ENCODE measurements at regions not wholly inside any gene's neighbourhood (a gene's known extent, or its start where the extent isn't known, plus 50 kb on each side); places are given as distances from the start of the nearest gene placed in this dataset.

DNA sequence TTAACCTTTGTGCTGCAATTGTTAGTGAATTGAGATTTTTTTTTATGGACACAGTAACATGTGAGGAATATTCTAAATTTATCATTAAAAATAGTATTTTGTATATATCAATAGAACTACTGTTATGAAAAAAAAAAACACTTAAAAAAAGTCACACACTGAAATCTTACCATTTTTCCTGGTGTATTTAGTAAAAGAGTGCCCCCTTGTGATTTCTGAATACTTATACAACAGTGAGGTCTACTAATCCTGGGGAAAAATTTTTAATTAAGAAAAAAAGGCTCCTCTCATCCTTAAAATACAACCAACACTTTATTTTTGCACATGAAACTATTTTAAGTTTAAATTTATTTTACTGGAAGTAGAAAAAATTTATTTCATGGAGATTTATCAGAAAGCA, 56.4 kb upstream of the SPOCK3 start:
- H3K27ac ChIP-seq = no peak overlapping the region
- TF ChIP-seq, protein P1, sequence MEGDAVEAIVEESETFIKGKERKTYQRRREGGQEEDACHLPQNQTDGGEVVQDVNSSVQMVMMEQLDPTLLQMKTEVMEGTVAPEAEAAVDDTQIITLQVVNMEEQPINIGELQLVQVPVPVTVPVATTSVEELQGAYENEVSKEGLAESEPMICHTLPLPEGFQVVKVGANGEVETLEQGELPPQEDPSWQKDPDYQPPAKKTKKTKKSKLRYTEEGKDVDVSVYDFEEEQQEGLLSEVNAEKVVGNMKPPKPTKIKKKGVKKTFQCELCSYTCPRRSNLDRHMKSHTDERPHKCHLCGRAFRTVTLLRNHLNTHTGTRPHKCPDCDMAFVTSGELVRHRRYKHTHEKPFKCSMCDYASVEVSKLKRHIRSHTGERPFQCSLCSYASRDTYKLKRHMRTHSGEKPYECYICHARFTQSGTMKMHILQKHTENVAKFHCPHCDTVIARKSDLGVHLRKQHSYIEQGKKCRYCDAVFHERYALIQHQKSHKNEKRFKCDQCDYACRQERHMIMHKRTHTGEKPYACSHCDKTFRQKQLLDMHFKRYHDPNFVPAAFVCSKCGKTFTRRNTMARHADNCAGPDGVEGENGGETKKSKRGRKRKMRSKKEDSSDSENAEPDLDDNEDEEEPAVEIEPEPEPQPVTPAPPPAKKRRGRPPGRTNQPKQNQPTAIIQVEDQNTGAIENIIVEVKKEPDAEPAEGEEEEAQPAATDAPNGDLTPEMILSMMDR (conservative IDR thresholded peaks at IDR 0.05; ENCODE audit: low read depth) = peak; percentile 44; the same call in 1 of the 2 replicates
- ChIA-PET POLR2A (ENCODE audit: low non-redundant PET) (no interaction called here), CTCF (interaction anchor here (0.6 to 0.9 kb wide), 5 partner anchors 11 to 618 kb away, joined by 3 to 5 read pairs (median 3); no protein-coding TSS in a partner anchor)
- peak; percentile 7 for DNase-seq (ENCODE audit: low spot score)

DNA sequence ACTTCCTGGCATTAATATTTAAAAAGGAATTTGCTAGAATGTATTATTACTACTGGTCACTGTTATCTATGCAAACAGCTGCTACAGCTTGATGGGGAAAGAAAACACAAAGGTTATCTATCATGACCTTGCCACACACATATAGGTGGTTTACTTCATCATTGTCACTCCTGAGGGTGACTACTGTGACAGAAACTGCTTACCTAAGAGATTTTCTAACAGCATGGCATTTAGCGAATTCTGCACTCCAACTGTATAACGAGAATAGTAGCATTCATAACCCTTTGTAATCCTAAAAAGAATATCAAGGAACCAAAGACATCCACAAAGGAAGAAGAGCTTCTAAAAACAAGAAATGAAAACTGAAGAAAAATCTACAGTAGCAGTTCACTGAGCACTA, 74.6 kb upstream of the SPOCK3 start:
- CTCF ChIA-PET = no interaction called here
- DNase-seq (ENCODE audit: low spot score) = no peak
- H3K27ac ChIP-seq = no peak overlapping the region
- TF ChIP-seq, protein P1 (conservative IDR thresholded peaks at IDR 0.05; ENCODE audit: low read depth) = no peak
- POLR2A ChIA-PET (ENCODE audit: low non-redundant PET) = no interaction called here

DNA sequence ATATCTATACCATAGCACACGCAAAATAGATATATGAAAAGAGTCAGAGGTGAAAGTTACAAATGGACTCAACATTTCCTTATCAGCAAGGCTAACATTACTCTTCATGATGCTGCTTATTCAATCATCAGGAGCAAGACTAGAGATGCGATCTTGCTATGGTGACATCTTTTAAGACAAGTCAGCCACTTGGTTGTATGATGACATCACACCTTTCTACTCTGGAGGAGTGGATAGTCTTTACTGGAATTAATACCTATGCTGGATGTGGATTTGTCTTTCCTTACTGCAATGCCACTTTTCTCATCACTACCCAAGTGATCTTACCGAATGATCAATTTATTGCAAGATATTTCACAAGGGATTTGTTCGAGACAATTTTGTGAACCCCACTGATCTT, 87.0 kb upstream of the SPOCK3 start:
- ChIA-PET CTCF (no interaction called here), POLR2A (ENCODE audit: low non-redundant PET) (no interaction called here)
- TF ChIP-seq, protein P1 (conservative IDR thresholded peaks at IDR 0.05; ENCODE audit: low read depth) = no peak
- H3K27ac ChIP-seq = no peak overlapping the region
- DNase-seq (ENCODE audit: low spot score) = no peak

DNA sequence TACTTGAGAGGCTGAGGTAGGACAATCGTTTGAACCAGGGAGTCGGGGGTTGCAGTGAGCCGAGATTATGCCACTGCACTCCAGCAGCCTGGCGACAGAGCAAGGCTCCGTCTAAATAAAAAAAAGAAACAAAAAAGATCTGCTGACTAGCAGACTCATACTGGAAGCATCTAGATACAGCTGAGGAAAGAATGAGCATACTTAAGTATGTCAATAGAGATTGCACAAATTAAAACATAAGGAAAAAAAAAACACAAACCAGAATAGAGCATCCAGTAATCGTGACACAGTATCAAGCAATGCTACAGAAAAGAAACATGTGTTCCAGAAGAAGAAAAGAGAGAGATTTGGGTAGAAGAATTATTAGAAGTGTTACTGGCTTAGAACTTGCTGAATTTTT, 105.5 kb upstream of the SPOCK3 start:
- CTCF ChIA-PET = no interaction called here
- POLR2A ChIA-PET (ENCODE audit: low non-redundant PET) = no interaction called here
- H3K27ac ChIP-seq = no peak overlapping the region
- no peak for DNase-seq (ENCODE audit: low spot score)
- TF ChIP-seq, protein P1 (conservative IDR thresholded peaks at IDR 0.05; ENCODE audit: low read depth) = no peak

DNA sequence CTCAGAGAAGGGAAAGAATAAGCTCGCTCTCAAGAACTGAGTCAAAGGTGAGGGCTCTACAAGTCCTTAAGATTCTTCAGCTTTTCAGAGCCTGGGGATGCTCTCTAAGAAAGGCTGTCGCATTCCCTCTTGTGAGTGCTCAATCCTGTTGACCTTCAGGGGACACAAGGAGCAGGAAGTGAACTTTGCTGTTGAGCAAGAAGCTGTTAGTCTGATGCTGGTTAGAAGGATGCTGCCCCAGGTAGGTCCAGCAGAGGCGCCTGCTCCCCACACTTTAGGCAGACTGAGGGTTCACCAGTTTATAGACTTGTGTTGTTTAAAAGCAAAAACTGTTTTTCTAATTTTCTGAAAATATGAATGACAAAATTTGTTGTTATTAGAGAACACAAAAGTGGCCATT, 125.4 kb upstream of the SPOCK3 start:
- CTCF ChIA-PET = interaction anchor here (0.5 kb wide), 1 partner anchor 667 kb away, joined by 3 read pairs; no protein-coding TSS in a partner anchor

DNA sequence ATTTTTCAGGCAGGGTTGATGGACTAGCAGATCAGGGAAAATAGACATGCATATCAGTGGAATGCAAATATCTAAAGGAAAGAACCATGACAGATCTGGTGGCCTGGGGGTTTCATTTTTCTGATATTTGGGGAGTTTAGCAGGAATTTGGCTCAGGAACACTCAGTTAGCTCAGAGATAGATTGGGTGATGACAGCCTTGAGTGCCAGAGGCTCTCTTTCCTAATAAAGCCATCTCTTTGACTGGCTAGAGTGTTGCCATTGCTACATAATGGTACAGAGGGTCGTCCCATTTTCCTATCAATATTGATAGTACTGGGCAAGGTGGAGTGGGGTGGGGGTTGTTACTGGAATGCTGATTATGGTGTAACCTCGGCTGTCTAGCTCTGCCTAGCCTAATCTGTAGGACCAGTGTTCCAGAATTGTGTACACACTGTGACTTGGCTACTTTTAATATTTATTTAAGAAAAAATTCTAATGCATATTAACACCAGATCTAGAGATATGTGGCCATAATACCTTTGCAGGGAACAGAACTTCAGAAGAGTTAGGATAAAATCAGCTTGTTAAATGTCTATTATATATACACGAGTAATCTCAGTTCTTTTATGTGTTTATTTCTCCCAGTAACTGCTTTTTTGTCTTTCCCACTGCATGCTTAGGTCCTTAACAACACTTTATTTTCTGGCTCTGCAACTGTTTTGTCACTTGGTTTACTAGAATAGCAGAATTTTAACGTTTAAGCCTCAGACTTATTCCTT, 145.0 kb upstream of the SPOCK3 start:
- POLR2A ChIA-PET (ENCODE audit: low non-redundant PET) = no interaction called here
- no peak overlapping the region for H3K27ac ChIP-seq
- TF ChIP-seq, protein P1 (conservative IDR thresholded peaks at IDR 0.05; ENCODE audit: low read depth) = no peak
- CTCF ChIA-PET = no interaction called here
- DNase-seq (ENCODE audit: low spot score) = no peak

More for the DNA sequence above, 125.4 kb upstream of the SPOCK3 start:
- no peak for DNase-seq (ENCODE audit: low spot score)
- POLR2A ChIA-PET (ENCODE audit: low non-redundant PET) = no interaction called here
- TF ChIP-seq, protein P1 (conservative IDR thresholded peaks at IDR 0.05; ENCODE audit: low read depth) = no peak
- no peak overlapping the region for H3K27ac ChIP-seq
